ENCODE measurements at regions not wholly inside any gene's neighbourhood (a gene's known extent, or its start where the extent isn't known, plus 50 kb on each side); places are given as distances from the start of the nearest gene placed in this dataset.
A peak's percentile ranks its signal among the peaks of the same experiment; 100 is the strongest.

- H3K4me3 ChIP-seq, result no peak overlapping the region
- no peak overlapping the region for H2AFZ ChIP-seq (replicated peaks)
- peaks cover 15% of the 10 kb centered on the region for H3F3A ChIP-seq (ENCODE audit: low read depth)
- Mint-ChIP-seq H3K4me1 (peaks cover 8% of the 10 kb centered on the region), H3K27ac (no peak overlapping the region), H3K27me3 (ENCODE audit: insufficient read depth, low read depth) (peaks cover 2% of the 10 kb centered on the region), H3K36me3 (peaks cover 15% of the 10 kb centered on the region), H3K9me3 (peaks cover 15% of the 10 kb centered on the region), H3K4me3 (no peak overlapping the region)
- H3K27me3 ChIP-seq, result no peaks in the 10 kb centered on the region
- no peak overlapping the region for H3K9ac ChIP-seq
- H4K20me1 ChIP-seq (ENCODE audit: low read depth), result no peaks in the 10 kb centered on the region
- no peaks in the 10 kb centered on the region for H3K79me2 ChIP-seq (ENCODE audit: low read depth)
- no peak overlapping the region for H3K27ac ChIP-seq
- no peaks in the 10 kb centered on the region for H3K36me3 ChIP-seq
- H3K4me1 ChIP-seq, result peaks cover 32% of the 10 kb centered on the region
- TF ChIP-seq EZH2 (IDR thresholded peaks at IDR 0.05), result no peak
- peak; percentile 24 for TF ChIP-seq CTCF (IDR thresholded peaks at IDR 0.05)
- H3K4me2 ChIP-seq, result no peak overlapping the region
- no peak for DNase-seq (ENCODE audit: low spot score)
- no peaks in the 10 kb centered on the region for H3K9me3 ChIP-seq (ENCODE audit: low read depth)
These were observed 226.3 kb upstream of the ZNF608 start for GRCh38 chr5:124972703-124973102.

- H3F3A ChIP-seq (ENCODE audit: low read depth), result peaks cover 21% of the 10 kb centered on the region
- H3K4me1 ChIP-seq, result peaks cover 34% of the 10 kb centered on the region
- peak overlapping the region; percentile 11 for H3K27ac ChIP-seq
- Mint-ChIP-seq H3K27me3 (ENCODE audit: insufficient read depth, low read depth) (peaks cover 2% of the 10 kb centered on the region), H3K36me3 (peaks cover 15% of the 10 kb centered on the region), H3K4me3 (no peak overlapping the region), H3K27ac (no peak overlapping the region), H3K9me3 (peaks cover 15% of the 10 kb centered on the region), H3K4me1 (peaks cover 15% of the 10 kb centered on the region)
- no peaks in the 10 kb centered on the region for H3K79me2 ChIP-seq (ENCODE audit: low read depth)
- TF ChIP-seq CTCF (IDR thresholded peaks at IDR 0.05) (no peak), EZH2 (IDR thresholded peaks at IDR 0.05) (no peak)
- H3K4me3 ChIP-seq, result no peak overlapping the region
- no peaks in the 10 kb centered on the region for H3K27me3 ChIP-seq
- no peak for DNase-seq (ENCODE audit: low spot score)
- H3K4me2 ChIP-seq, result no peak overlapping the region
- H4K20me1 ChIP-seq (ENCODE audit: low read depth), result no peaks in the 10 kb centered on the region
- no peaks in the 10 kb centered on the region for H3K9me3 ChIP-seq (ENCODE audit: low read depth)
- no peak overlapping the region for H2AFZ ChIP-seq (replicated peaks)
- H3K9ac ChIP-seq, result no peak overlapping the region
- H3K36me3 ChIP-seq, result no peaks in the 10 kb centered on the region
These were observed 227.2 kb upstream of the ZNF608 start for GRCh38 chr5:124973661-124974060.

- H3K4me2 ChIP-seq, result no peak overlapping the region
- Mint-ChIP-seq H3K9me3 (peaks cover 15% of the 10 kb centered on the region), H3K4me3 (no peak overlapping the region)
These were observed 229.6 kb upstream of the ZNF608 start for GRCh38 chr5:124976086-124976485.

More at GRCh38 chr5:124976086-124976485, 229.6 kb upstream of the ZNF608 start:
- H3K36me3 ChIP-seq, result no peaks in the 10 kb centered on the region
- no peak for DNase-seq (ENCODE audit: low spot score)
- H3K79me2 ChIP-seq (ENCODE audit: low read depth), result no peaks in the 10 kb centered on the region
- Mint-ChIP-seq H3K36me3 (peaks cover 11% of the 10 kb centered on the region), H3K27ac (no peak overlapping the region), H3K4me1 (peaks cover 40% of the 10 kb centered on the region), H3K27me3 (ENCODE audit: insufficient read depth, low read depth) (peaks cover 2% of the 10 kb centered on the region)
- no peaks in the 10 kb centered on the region for H3K27me3 ChIP-seq
- no peak overlapping the region for H3K27ac ChIP-seq
- H3K9me3 ChIP-seq (ENCODE audit: low read depth), result no peaks in the 10 kb centered on the region
- peaks cover 46% of the 10 kb centered on the region for H3F3A ChIP-seq (ENCODE audit: low read depth)
- H4K20me1 ChIP-seq (ENCODE audit: low read depth), result no peaks in the 10 kb centered on the region
- peaks cover 48% of the 10 kb centered on the region for H3K4me1 ChIP-seq
- H3K9ac ChIP-seq, result no peak overlapping the region
- no peak overlapping the region for H2AFZ ChIP-seq (replicated peaks)
- no peak for TF ChIP-seq EZH2 (IDR thresholded peaks at IDR 0.05)
- TF ChIP-seq EZH2phosphoT487 (IDR thresholded peaks at IDR 0.05), result no peak
- no peak for TF ChIP-seq CTCF (IDR thresholded peaks at IDR 0.05)
- H3K4me3 ChIP-seq, result no peak overlapping the region
